ENCODE measurements at regions not wholly inside any gene's neighbourhood (a gene's known extent, or its start where the extent isn't known, plus 50 kb on each side); places are given as distances from the start of the nearest gene placed in this dataset.

GRCh38 chr4:43271946-43272345 lies 379.4 kb downstream of the GRXCR1 start:
- TF ChIP-seq GATA2 (IDR thresholded peaks at IDR 0.05; ENCODE audit: low read depth, low read length) (no peak), GATA3 (IDR thresholded peaks at IDR 0.05; ENCODE audit: low read depth, low read length) (no peak)

All from SH-SY5Y (cell line).